H1 (cell line): ENCODE measurements at regions not wholly inside any gene's neighbourhood (a gene's known extent, or its start where the extent isn't known, plus 50 kb on each side); places are given as distances from the start of the nearest gene placed in this dataset.

Source experiments
- CTCF ChIA-PET: fragments of 300-600 bp; sonication (Branson Sonifier 250); formaldehyde crosslinking; loops from one replicate; lab custom pipeline; 2021; ENCODE audit not compliant: partially characterized antibody; lab: Charles Lee
- POLR2A ChIA-PET: fragments of 300-600 bp; sonication (Branson Sonifier 250); formaldehyde crosslinking; loops from one replicate; lab custom pipeline; 2021; ENCODE audit warnings: inconsistent platforms; ENCODE audit not compliant: partially characterized antibody; lab: Charles Lee
- DNase-seq, 2 experiments: peaks; one replicate each; pipeline versions ENCODE4 v3.0.0 to v3.0.0-alpha.2; 2010 to 2022; ENCODE audit warnings: low spot score in 2 of 2, low read depth in 1 of 2, mixed read lengths in 1 of 2
- FAIRE-seq: peaks from 2 replicates; lab custom pipeline; 2011; peaks lifted over from hg19 to GRCh38; lab: Jason Lieb, UNC
- H2AFZ ChIP-seq: 2 replicates; pipeline ENCODE4 v1.8.1; 2012; ENCODE audit warnings: low read length, inconsistent platforms
- H2AK5ac ChIP-seq: 2 replicates; pipeline ENCODE4 v1.6.1; 2013; ENCODE audit warnings: low read depth, low read length
- H2BK120ac ChIP-seq: replicated peaks from 2 replicates; pipeline ENCODE3; 2013; ENCODE audit warnings: low read depth, low read length, inconsistent platforms
- H2BK12ac ChIP-seq: 2 replicates; pipeline ENCODE4 v1.6.1; 2013; ENCODE audit warnings: low read depth, low read length
- H2BK15ac ChIP-seq: 2 replicates; pipeline ENCODE4 v1.6.1; 2013; ENCODE audit warnings: low read length
- H2BK20ac ChIP-seq: 2 replicates; pipeline ENCODE4 v1.6.1; 2013; ENCODE audit warnings: low read length
- H2BK5ac ChIP-seq: 2 replicates; pipeline ENCODE4 v1.6.1; 2013; ENCODE audit warnings: low read depth, low read length
- H3K14ac ChIP-seq: 2 replicates; pipeline ENCODE4 v1.6.1; 2013; ENCODE audit warnings: inconsistent platforms; ENCODE audit not compliant: insufficient read length
- H3K18ac ChIP-seq: 2 replicates; pipeline ENCODE4 v1.6.1; 2013; ENCODE audit warnings: low read length; ENCODE audit errors: extremely low read depth
- H3K23ac ChIP-seq: 2 replicates; pipeline ENCODE4 v1.6.1; 2013; ENCODE audit warnings: inconsistent platforms; ENCODE audit not compliant: insufficient read length
- H3K23me2 ChIP-seq: 2 replicates; pipeline ENCODE4 v1.6.1; 2013; ENCODE audit warnings: low read depth, low read length
- H3K27ac ChIP-seq: 2 replicates; pipeline ENCODE4 v1.6.1; 2011; ENCODE audit warnings: low read depth, low read length, inconsistent platforms
- H3K27me3 ChIP-seq, 4 experiments: replicated peaks in 1 of 4; 1 replicate in 1 of 4; 2 replicates in 3 of 4; pipeline versions ENCODE4 v1.6.1 to v1.8.1; 2011 to 2013; ENCODE audit warnings: low read length in 3 of 4, mild to moderate bottlenecking in 3 of 4, inconsistent platforms in 2 of 4, mixed read lengths in 2 of 4, moderate library complexity in 1 of 4; ENCODE audit not compliant: control insufficient read depth in 3 of 4, insufficient read depth in 3 of 4; ENCODE audit errors: extremely low read depth in 1 of 4
- H3K36me3 ChIP-seq, 4 experiments: 2 replicates each; pipeline versions ENCODE4 v1.6.1 to v1.8.1; 2011 to 2013; ENCODE audit warnings: mild to moderate bottlenecking in 4 of 4, low read length in 3 of 4, moderate library complexity in 2 of 4, control low read depth in 1 of 4, inconsistent platforms in 1 of 4; ENCODE audit not compliant: insufficient read depth in 4 of 4, control insufficient read depth in 2 of 4
- H3K4ac ChIP-seq: replicated peaks from 2 replicates; pipeline ENCODE3; 2013; ENCODE audit warnings: low read length, low read depth, mixed read lengths, inconsistent platforms; ENCODE audit not compliant: insufficient read length
- H3K4me1 ChIP-seq, 4 experiments: replicated peaks in 1 of 4; 1 replicate in 1 of 4; 2 replicates in 3 of 4; pipeline versions ENCODE4 v1.6.1 to v1.8.1; 2011 to 2013; ENCODE audit warnings: low read length in 3 of 4, inconsistent platforms in 2 of 4, mixed read lengths in 1 of 4; ENCODE audit not compliant: insufficient read depth in 4 of 4, control insufficient read depth in 3 of 4
- H3K4me2 ChIP-seq, 2 experiments: 2 replicates each; pipeline versions ENCODE4 v1.6.1 to v1.8.1; 2011 to 2013; ENCODE audit warnings: low read depth in 2 of 2, low read length in 2 of 2, control low read depth in 1 of 2, inconsistent platforms in 1 of 2, mild to moderate bottlenecking in 1 of 2; ENCODE audit not compliant: insufficient read depth in 1 of 2
- H3K4me3 ChIP-seq, 4 experiments: fragments of 200-600, 300-600 bp in 1 of 4; sonication (generic), shearing (Covaris generic), sonication (Bioruptor Twin) in 1 of 4; 2 replicates each; pipeline versions ENCODE4 v1.5.1 to v1.8.1; 2011 to 2016; ENCODE audit warnings: low read length in 4 of 4, low read depth in 3 of 4, control low read depth in 2 of 4, inconsistent platforms in 2 of 4, mild to moderate bottlenecking in 2 of 4, mixed read lengths in 1 of 4, moderate library complexity in 1 of 4; ENCODE audit not compliant: insufficient read depth in 2 of 4; ENCODE audit errors: extremely low read depth in 1 of 4
- H3K56ac ChIP-seq: replicated peaks from 2 replicates; pipeline ENCODE3; 2013; ENCODE audit warnings: low read depth, mild to moderate bottlenecking, mixed read lengths, low read length, inconsistent platforms; ENCODE audit not compliant: insufficient read length
- H3K79me1 ChIP-seq: 2 replicates; pipeline ENCODE4 v1.6.1; 2013; ENCODE audit warnings: low read depth, low read length, control low read depth
- H3K79me2 ChIP-seq, 2 experiments: 2 replicates each; pipeline versions ENCODE4 v1.6.1 to v1.8.1; 2012 to 2013; ENCODE audit warnings: low read length in 2 of 2, mild to moderate bottlenecking in 2 of 2, inconsistent platforms in 1 of 2; ENCODE audit not compliant: insufficient read depth in 2 of 2, control insufficient read depth in 1 of 2
- H3K9ac ChIP-seq, 4 experiments: replicated peaks in 1 of 4; 1 replicate in 1 of 4; 2 replicates in 3 of 4; pipeline versions ENCODE4 v1.6.1 to v1.8.1; 2011 to 2013; ENCODE audit warnings: low read depth in 3 of 4, low read length in 3 of 4, control low read depth in 2 of 4, mild to moderate bottlenecking in 2 of 4, moderate library complexity in 2 of 4, inconsistent platforms in 1 of 4; ENCODE audit errors: extremely low read depth in 1 of 4
- H3K9me3 ChIP-seq, 2 experiments: 2 replicates each; pipeline versions ENCODE4 v1.6.1 to v1.8.1; 2012 to 2013; ENCODE audit warnings: mild to moderate bottlenecking in 2 of 2, moderate library complexity in 2 of 2, control low read depth in 1 of 2, inconsistent platforms in 1 of 2, low read depth in 1 of 2, low read length in 1 of 2, mixed read lengths in 1 of 2; ENCODE audit not compliant: insufficient read depth in 2 of 2
- H4K20me1 ChIP-seq, 2 experiments: replicated peaks in 1 of 2; 2 replicates each; pipeline versions ENCODE3 to v1.8.1; 2011 to 2013; ENCODE audit warnings: inconsistent platforms in 2 of 2, low read length in 2 of 2, mild to moderate bottlenecking in 1 of 2; ENCODE audit not compliant: insufficient read depth in 2 of 2, control insufficient read depth in 1 of 2
- H4K5ac ChIP-seq: 2 replicates; pipeline ENCODE4 v1.6.1; 2013; ENCODE audit warnings: low read length, low read depth, mixed read lengths, inconsistent platforms; ENCODE audit not compliant: insufficient read length
- H4K8ac ChIP-seq: 2 replicates; pipeline ENCODE4 v1.8.0; 2013; ENCODE audit warnings: mild to moderate bottlenecking, moderate library complexity, low read length, inconsistent platforms; ENCODE audit not compliant: insufficient read depth; ENCODE audit errors: extremely low read depth
- H4K91ac ChIP-seq: replicated peaks from 2 replicates; pipeline ENCODE3; 2013; ENCODE audit warnings: low read length, mixed read lengths, inconsistent platforms; ENCODE audit not compliant: insufficient read length
- ATF2 ChIP-seq: IDR thresholded peaks from 2 replicates; pipeline ENCODE4 v1.6.1; 2012; ENCODE audit warnings: low read length, inconsistent platforms
- CREB1 ChIP-seq: IDR thresholded peaks from 2 replicates; pipeline ENCODE4 v1.6.1; 2012; ENCODE audit warnings: inconsistent platforms
- FOSL1 ChIP-seq: IDR thresholded peaks from 2 replicates; pipeline ENCODE4 v1.6.1; 2011; ENCODE audit warnings: mild to moderate bottlenecking, low read depth, low read length, moderate library complexity; ENCODE audit not compliant: insufficient read depth
- KDM4A ChIP-seq: IDR thresholded peaks from one replicate; pipeline ENCODE4 v1.7.1; 2012; ENCODE audit warnings: low read depth, mild to moderate bottlenecking, moderate library complexity, low read length, inconsistent platforms; ENCODE audit not compliant: severe bottlenecking
- MAFK ChIP-seq: IDR thresholded peaks from 2 replicates; pipeline ENCODE4 v1.6.1; 2012; ENCODE audit warnings: low read depth, mild to moderate bottlenecking, improper control_type of control experiment, low read length
- MAX ChIP-seq: IDR thresholded peaks from 2 replicates; pipeline ENCODE4 v1.6.1; 2012; ENCODE audit warnings: inconsistent platforms
- RNF2 ChIP-seq: fragments of 200-900, 300-1000 bp; sonication (generic); IDR thresholded peaks from 2 replicates; pipeline ENCODE4 v1.7.1; 2016; ENCODE audit warnings: borderline replicate concordance, low read depth, mild to moderate bottlenecking, antibody characterized with exemption, low read length; ENCODE audit not compliant: poor library complexity, severe bottlenecking; ENCODE audit errors: missing control alignments
- SRF ChIP-seq: IDR thresholded peaks from 2 replicates; pipeline ENCODE4 v1.6.1; 2011; ENCODE audit warnings: mild to moderate bottlenecking, low read depth, low read length, moderate library complexity
- TAF7 ChIP-seq: optimal IDR thresholded peaks from 2 replicates; pipeline ENCODE3; 2011; ENCODE audit warnings: low read depth, mild to moderate bottlenecking, inconsistent platforms, low read length, moderate library complexity, borderline replicate concordance
- TBP ChIP-seq: IDR thresholded peaks from 2 replicates; pipeline ENCODE4 v1.6.1; 2011; ENCODE audit warnings: low read depth, low read length, improper control_type of control experiment
- TCF12 ChIP-seq: IDR thresholded peaks from 2 replicates; pipeline ENCODE4 v1.6.1; 2011; ENCODE audit warnings: low read depth, mild to moderate bottlenecking, low read length
- WGBS, 2 experiments: shearing (Covaris generic) in 1 of 2; methylation state at CpG; one replicate each; pipeline versions ENCODE4 v1.1.6 to v1.1.7; 2013 to 2015; ENCODE audit warnings: low lambda C conversion rate in 2 of 2, mixed read lengths in 2 of 2, inconsistent platforms in 1 of 2, low coverage in 1 of 2, missing lambda C conversion rate in 1 of 2; ENCODE audit not compliant: insufficient replicate concordance in 2 of 2, insufficient coverage in 1 of 2, insufficient read length in 1 of 2; ENCODE audit errors: extremely low coverage in 1 of 2, missing lambda C conversion rate in 1 of 2; 5-methylcytosine and 5-hydroxymethylcytosine counted together

GRCh38 chr14:49191380-49191779 lies 394.8 kb downstream of the RPS29 start:
- H3K27ac ChIP-seq = no peak overlapping the region
- no peaks in the 10 kb centered on the region for H4K20me1 ChIP-seq
- no peaks in the 10 kb centered on the region; the same call in 1 of the 2 replicates for H3K23me2 ChIP-seq
- no peaks in the 10 kb centered on the region for H3K27me3 ChIP-seq
- H3K18ac ChIP-seq = no peak overlapping the region
- TF ChIP-seq MAX = no peak
- TF ChIP-seq FOSL1 = no peak
- no peak for TF ChIP-seq TBP
- no peak for TF ChIP-seq RNF2
- no peak for TF ChIP-seq TCF12
- TF ChIP-seq KDM4A = no peak
- no peak for TF ChIP-seq CREB1
- TF ChIP-seq ATF2 = no peak
- no peak for TF ChIP-seq SRF
- TF ChIP-seq MAFK = no peak
- TF ChIP-seq TAF7 = no peak
- TF ChIP-seq, all 59 proteins: peak for 0
- Histone ChIP-seq H3K14ac (no peak overlapping the region), H2BK120ac (no peak overlapping the region), H3K4ac (no peak overlapping the region), H2BK12ac (no peak overlapping the region), H3K23ac (no peak overlapping the region), H4K91ac (no peak overlapping the region), H2BK15ac (no peak overlapping the region), H2AFZ (no peak overlapping the region), H2AK5ac (no peak overlapping the region), H3K79me1 (no peaks in the 10 kb centered on the region), H4K8ac (no peak overlapping the region), H3K56ac (no peak overlapping the region), H3K79me2 (no peaks in the 10 kb centered on the region), H2BK5ac (no peak overlapping the region), H3K36me3 (no peaks in the 10 kb centered on the region), H2BK20ac (no peak overlapping the region), H3K4me2 (no peak overlapping the region), H3K9me3 (no peaks in the 10 kb centered on the region), H3K4me3 (no peak overlapping the region), H4K5ac (no peak overlapping the region), H3K9ac (no peak overlapping the region), H3K4me1 (peaks cover 0 to 5% (median 0%) of the 10 kb centered on the region in 4 experiments; a peak in 2 of 7 replicates)
- CTCF ChIA-PET = no interaction called here
- POLR2A ChIA-PET = no interaction called here
- no peak for DNase-seq
- WGBS, 2 experiments = 77% methylated on average over 5 of the region's 5 CpGs; no CpG with 5 or more reads in 1 of the 2 experiments
- FAIRE-seq = no peak
